AG04449 (cell line): ENCODE measurements at regions not wholly inside any gene's neighbourhood (a gene's known extent, or its start where the extent isn't known, plus 50 kb on each side); places are given as distances from the start of the nearest gene placed in this dataset.
A peak's percentile ranks its signal among the peaks of the same experiment; 100 is the strongest.

Source experiments
- CTCF ChIA-PET: fragments of 350-600 bp; formaldehyde crosslinking; extraction: SDS; loops from one replicate; lab custom pipeline; 2021; ENCODE audit warnings: antibody characterized with exemption; lab: Yijun Ruan, JAX
- POLR2A ChIA-PET: fragments of 400-600, 350-600 bp; formaldehyde crosslinking; extraction: SDS; loops from one replicate; lab custom pipeline; 2020; ENCODE audit warnings: antibody characterized with exemption, inconsistent platforms; lab: Yijun Ruan, JAX
- DNase-seq: peaks from one replicate; pipeline ENCODE4 v3.0.0-alpha.2; 2010; ENCODE audit warnings: low read depth, low spot score
- H3K4me3 ChIP-seq: 2 replicates; pipeline ENCODE4 v1.5.1; 2011; ENCODE audit warnings: low read depth, mild to moderate bottlenecking, control low read depth, low read length
- CTCF ChIP-seq: IDR thresholded peaks from one replicate; pipeline ENCODE4 v1.5.1; 2011; ENCODE audit warnings: mild to moderate bottlenecking, moderate library complexity, low read length, control low read depth, inconsistent platforms; ENCODE audit not compliant: insufficient read depth; ENCODE audit errors: missing control alignments

DNA sequence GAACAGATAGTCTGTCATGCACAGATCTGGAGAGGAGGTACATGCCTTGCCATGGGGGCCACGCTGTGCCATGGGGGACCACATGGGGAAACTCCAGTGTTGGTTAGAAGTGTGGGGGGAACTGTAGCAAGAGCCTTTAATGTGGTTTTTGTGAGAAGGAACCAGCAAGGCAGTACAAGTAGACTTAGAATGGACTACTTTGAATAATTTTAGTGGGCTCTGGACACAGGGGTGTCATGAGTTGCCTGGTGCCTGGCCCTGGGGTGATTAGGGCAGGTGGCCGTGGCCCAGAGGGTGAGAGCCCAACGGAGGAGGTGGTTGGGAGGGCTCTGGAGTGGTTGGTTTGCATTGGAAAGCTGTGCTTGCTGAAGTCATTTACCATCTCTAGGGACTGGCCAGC is 77.2 kb downstream of the CXCL12 start:
- no peak overlapping the region for H3K4me3 ChIP-seq
- CTCF ChIA-PET = interaction anchor here (1.0 to 1.1 kb wide), 2 partner anchors 550 to 618 kb away, joined by 3 read pairs; no protein-coding TSS in a partner anchor
- no peak for DNase-seq
- POLR2A ChIA-PET = no interaction called here
- TF ChIP-seq CTCF = no peak

DNA sequence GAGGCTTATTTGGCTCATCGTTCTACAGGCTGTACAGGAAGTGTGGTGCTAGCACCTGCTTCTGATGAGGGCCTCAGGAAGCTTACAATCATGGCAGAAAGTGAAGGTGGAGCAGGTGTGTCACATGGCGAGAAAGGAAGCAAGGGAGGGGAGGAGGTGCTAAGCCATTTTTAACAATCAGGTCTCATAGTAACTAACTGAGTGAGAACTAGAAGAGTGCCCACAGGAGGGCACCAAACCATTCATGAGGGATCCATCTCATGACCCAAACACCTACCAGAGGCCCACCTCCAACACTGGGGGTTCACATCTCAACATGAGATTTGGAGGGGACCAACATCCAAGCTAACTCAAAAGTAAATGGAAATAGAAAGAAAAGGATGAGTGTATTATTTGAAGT is 78.1 kb downstream of the CXCL12 start:
- no peak for DNase-seq
- TF ChIP-seq CTCF = no peak
- POLR2A ChIA-PET = no interaction called here
- H3K4me3 ChIP-seq = no peak overlapping the region
- CTCF ChIA-PET = interaction anchor here (1.0 kb wide), 1 partner anchor 254 kb away, joined by 3 read pairs; no protein-coding TSS in a partner anchor

DNA sequence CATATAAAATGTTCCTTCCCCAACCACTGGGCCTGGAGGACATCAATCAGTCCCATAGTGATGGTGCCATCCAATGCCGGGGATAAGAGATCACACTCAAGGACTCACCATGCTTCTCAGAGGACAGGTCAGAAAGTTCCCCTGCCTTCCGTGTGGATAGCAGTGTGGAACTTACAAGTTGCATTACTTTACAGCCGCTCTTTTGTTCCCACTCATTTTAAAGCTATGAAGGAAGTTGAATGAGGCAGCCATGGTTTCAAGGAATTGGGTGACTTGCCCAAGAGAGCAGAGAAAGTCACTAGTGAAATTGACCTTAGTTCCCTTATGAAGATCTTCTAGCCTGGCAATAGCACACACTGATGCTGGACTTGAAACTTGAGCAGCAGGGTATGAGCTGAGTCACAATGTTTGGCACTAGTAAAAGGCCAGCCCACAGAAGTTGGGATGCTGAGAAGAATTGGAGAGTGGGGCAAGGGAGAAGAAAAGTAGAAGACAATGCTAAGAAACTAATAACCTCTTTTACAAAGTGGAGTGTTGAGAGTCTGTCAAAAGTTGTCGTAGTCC is 78.7 kb downstream of the CXCL12 start:
- no peak for TF ChIP-seq CTCF
- ChIA-PET CTCF (interaction anchor here (1.0 kb wide), 1 partner anchor 253 kb away, joined by 3 read pairs; no protein-coding TSS in a partner anchor), POLR2A (no interaction called here)
- no peak overlapping the region for H3K4me3 ChIP-seq
- DNase-seq = peak; percentile 50

DNA sequence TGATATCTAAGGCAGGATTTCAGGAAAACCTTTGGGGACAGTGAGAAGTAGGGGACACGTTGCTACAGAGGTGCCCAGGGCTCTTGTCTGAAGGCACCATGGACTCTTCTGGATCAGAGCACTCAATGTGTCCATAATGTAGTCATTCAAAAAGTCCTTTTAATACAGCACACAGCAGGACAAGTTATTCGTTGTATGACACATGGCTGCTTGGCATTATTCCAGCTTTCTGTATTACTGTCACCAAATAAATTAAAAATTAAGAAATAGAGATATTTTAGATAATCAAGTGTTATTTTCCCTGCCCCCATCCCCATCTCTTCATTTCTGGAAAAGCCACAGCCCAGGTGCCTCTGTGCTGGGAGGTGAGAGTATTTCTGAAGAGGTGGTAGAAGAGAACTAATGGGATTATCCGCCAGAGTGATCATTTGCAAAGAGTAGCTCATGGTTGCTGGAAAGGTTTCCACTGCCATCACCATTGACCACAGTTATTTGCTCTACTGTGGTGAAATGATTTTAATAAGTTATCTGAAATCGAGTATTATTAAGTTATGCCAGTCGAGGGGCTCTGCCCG is 83.0 kb downstream of the CXCL12 start:
- no peak overlapping the region for H3K4me3 ChIP-seq
- ChIA-PET CTCF (interaction anchor here (1.0 to 3.1 kb wide), 5 partner anchors 10 to 613 kb away, joined by 4 to 19 read pairs (median 5); no protein-coding TSS in a partner anchor), POLR2A (interaction anchor here (0.6 to 1.0 kb wide), 2 partner anchors 18 to 339 kb away, joined by 3 read pairs; no protein-coding TSS in a partner anchor)
- no peak for TF ChIP-seq CTCF
- no peak for DNase-seq

GRCh38 chr10:44300666-44301649 is 83.9 kb downstream of the CXCL12 start:
- TF ChIP-seq CTCF = no peak
- peak; percentile 98 for DNase-seq
- POLR2A ChIA-PET = interaction anchor here (0.6 to 1.0 kb wide), 2 partner anchors 17 to 338 kb away, joined by 3 read pairs; no protein-coding TSS in a partner anchor
- H3K4me3 ChIP-seq = no peak overlapping the region
- CTCF ChIA-PET = interaction anchor here (1.0 to 3.1 kb wide), 5 partner anchors 11 to 612 kb away, joined by 3 to 19 read pairs (median 6); no protein-coding TSS in a partner anchor

DNA sequence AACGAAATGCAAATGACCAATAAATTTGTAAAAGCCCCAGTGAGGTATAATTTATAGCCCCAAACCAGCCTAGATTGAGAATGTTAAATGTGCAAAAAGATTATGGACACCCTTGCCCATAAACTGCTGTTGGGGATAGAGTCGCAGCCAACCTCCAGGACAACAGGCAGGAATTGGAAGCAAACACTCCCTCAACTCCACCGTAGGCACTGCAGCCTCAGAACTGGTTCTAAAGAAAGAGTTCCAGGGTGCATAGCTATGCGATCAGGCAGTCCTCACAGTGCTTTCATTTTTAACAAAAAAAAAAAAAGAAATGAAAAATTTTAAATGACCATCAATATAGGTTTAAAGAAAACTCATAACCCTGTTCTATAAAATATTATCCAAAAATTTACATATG is 86.2 kb downstream of the CXCL12 start:
- ChIA-PET CTCF (no interaction called here), POLR2A (no interaction called here)
- H3K4me3 ChIP-seq = no peak overlapping the region
- no peak for DNase-seq
- TF ChIP-seq CTCF = no peak
